Stimulated activated CD4-positive, alpha-beta T cell treated with anti-CD3 and anti-CD28 coated beads, TNF-alpha, amount 100 ng/mL, for 48 hours (primary cell): ENCODE measurements at regions not wholly inside any gene's neighbourhood (a gene's known extent, or its start where the extent isn't known, plus 50 kb on each side); places are given as distances from the start of the nearest gene placed in this dataset.

Source experiments
- DNase-seq, 3 donors: peaks; one replicate each; pipeline ENCODE4 v3.0.0-alpha.2; 2020; ENCODE audit warnings: low read depth in 3 of 3

- no peak for DNase-seq
These were observed 242.1 kb downstream of the MREG start for GRCh38 chr2:215771241-215771640.

- DNase-seq = no peak
These were observed 242.7 kb downstream of the MREG start for GRCh38 chr2:215770668-215771067.

GRCh38 chr2:215769246-215769645 lies 244.1 kb downstream of the MREG start:
- DNase-seq = no peak

GRCh38 chr2:215767625-215768024 lies 245.7 kb downstream of the MREG start:
- no peak for DNase-seq

DNA sequence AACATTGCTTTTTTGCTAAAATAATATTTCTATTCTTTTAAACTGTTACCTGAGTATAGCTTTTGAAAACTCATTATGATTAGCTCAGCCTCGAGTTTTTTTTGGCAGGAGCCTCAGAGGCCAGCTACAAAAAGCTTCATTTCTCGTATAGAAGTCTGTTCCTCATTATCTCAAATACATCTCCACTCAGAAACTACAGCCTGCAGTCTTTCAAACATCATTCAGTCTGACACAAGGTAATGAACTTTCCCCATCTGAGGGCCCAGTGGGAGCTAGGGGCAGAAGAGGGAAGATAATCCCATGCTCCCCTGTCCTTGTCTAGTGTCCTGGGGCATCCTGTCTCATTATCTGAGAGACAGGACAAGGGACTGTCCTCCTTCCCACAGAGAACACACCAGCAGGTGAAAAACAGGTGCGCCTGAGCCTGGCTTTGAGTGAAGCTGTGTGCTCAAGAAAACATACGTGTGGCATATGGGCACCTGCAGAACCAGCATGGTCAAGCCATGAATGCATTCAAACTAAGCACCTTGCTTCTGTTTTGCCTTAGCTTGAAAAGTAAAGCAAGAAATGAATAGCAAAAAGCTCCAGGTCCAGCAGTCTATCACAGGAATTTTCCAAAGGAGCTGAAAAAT lies 247.5 kb downstream of the MREG start:
- DNase-seq = no peak

DNA sequence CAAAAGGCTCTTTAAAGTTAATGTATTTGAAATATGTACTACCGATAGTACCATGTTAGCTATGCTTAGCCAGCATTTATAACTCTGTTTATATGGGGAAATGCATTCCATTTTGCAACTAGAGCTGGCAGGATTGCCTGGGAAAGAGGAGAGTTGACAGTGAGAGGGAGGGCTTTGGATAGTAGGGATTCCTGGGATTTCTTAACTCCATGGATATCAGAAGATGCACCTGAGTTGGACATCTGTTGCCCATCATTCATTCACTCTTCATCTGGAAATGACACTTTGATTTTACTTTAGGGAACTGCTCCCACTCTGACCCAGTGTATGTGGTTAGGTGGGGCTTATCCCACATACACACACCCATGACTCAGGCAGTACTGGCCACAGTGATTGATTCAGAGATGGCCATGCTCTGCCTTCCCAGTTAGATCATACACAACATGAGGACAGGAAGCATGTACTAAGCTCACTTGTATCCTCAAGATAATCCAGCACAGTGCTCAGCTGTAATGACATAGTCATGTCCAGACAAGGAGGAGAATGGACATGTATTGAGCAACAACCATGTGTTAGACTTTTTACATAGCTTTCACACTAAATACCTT lies 248.8 kb downstream of the MREG start:
- DNase-seq = no peak

DNA sequence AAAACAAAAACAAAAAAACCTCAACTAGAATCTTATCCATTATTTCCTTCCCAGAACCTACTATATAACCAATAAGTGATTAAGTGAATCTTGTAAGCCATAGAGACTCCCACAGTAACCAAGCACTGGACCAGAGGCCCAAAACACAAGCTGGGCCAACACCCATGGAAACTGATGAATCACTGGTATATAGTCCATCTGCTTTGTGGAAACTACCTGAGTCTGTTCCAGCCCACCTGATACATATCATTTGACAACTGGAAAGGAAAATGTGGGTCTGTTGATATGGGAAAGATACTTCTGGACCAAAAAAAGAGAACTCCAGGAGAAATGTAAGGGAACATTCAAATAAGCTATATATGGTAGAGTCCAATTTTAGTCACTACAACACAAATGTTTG lies 252.8 kb downstream of the MREG start:
- no peak for DNase-seq

- no peak for DNase-seq
These were observed 253.3 kb downstream of the MREG start for GRCh38 chr2:215760091-215760490.

DNA sequence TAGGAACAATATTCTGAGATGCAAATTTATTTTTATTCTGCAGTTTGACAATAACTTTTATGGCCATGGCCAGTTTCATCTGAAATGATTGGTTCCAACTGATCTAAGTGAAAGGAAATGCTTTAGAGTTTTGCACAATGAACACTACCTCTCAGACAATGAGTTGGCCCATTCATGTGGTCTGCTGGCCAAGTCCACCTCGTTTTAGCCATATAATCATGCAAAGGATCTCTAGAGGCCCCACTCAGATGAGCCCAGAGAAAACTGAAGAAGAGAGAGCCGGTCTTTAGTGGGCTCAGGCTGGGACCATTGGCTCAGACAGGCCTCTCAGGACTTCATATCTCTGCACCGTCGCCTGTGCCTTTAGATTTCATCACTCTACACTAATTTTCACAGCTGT lies 254.7 kb downstream of the MREG start:
- no peak for DNase-seq

DNA sequence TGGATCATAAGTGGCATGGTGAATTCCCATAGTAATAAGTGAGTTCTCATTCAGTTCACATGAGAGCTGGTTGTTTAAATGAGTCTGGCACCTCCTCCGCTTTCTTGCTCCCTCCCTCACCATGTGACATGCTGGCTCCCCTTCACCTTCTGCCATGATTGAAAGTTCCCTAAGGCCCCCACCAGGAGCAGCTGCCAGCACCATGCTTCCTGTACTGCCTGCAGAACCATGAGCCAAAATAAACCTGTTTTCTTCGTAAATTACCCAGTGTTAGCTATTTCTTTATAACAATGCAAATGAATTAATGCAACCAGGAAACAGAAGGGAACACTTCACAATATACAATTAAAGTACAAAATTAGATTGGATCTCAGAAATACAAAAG lies 257.0 kb downstream of the MREG start:
- DNase-seq = no peak

DNA sequence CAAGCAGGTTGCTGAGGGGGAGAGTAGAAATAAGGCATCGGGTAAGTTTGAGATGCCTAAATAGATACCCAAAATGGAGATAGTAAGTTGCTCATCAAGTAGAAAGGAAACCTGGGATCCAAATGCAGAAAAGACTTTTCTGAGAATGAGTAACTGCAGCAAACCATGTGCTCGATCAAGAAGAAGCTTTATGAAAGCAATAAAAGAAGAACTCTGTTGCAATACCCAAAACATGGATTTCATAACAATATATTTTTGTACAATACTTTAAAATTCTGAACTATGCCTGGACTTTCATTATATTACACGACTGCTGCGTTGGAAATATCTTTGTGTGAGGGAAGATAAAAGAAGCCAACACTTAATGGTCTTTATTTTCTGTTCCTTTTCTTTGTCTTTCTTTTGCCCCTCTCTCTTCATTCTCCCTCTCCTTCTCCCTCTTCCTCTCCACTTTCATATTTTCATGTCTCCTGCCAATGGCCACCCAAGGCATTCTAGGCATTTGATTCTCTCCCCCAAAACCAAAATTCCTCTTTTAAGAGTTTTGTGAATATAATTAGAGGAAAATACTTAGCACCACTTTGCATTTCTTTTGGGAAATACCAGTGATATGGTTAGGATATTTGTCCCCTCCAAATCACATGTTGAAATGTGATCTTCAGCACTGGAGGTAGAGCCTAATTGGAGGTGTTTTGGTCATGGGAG lies 257.6 kb downstream of the MREG start:
- no peak for DNase-seq

DNA sequence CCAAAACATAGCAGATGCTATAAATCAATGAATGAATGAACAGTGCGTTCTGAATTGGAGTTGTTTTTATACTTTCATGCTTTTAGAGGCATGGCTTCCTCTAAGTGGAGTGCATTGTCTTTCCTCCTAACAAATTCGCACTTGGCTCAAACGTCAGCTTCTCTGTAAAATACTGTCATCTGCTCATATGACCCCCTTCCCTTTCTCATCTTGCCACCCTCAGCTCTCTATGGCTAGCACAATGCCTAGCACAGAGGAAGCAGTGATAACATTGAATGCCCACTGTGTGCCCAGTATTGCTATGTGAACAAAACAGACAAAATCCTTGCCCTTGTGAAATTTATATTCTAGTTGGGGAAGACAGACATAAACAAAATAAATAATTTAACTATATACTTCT lies 258.8 kb downstream of the MREG start:
- DNase-seq = no peak

GRCh38 chr2:215753808-215754207 lies 259.5 kb downstream of the MREG start:
- DNase-seq = no peak

DNA sequence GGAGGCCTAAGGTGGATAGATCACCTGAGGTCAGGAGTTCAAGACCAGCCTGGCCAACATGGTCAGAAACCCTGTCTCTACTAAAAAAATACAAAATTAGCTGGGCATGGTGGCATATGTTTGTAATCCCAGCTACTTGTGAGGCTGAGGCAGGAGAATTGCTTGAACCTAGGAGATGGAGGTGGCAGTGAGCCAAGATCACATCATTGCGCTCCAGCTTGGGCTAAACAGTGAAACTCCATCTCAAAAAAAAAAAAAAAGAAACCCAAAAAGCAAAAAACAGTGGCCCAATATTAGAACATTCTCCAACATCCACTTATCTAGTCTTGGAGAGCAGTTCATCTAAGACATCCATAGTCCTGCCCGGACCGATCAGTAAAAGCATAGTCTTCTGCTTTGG lies 260.4 kb downstream of the MREG start:
- DNase-seq = no peak

- DNase-seq = no peak
These were observed 260.9 kb downstream of the MREG start for GRCh38 chr2:215752436-215752835.

- no peak for DNase-seq
These were observed 261.5 kb downstream of the MREG start for GRCh38 chr2:215751911-215752272.

- no peak for DNase-seq
These were observed 262.0 kb downstream of the MREG start for GRCh38 chr2:215751200-215751910.

GRCh38 chr2:215750763-215751162 lies 262.6 kb downstream of the MREG start:
- DNase-seq = no peak

DNA sequence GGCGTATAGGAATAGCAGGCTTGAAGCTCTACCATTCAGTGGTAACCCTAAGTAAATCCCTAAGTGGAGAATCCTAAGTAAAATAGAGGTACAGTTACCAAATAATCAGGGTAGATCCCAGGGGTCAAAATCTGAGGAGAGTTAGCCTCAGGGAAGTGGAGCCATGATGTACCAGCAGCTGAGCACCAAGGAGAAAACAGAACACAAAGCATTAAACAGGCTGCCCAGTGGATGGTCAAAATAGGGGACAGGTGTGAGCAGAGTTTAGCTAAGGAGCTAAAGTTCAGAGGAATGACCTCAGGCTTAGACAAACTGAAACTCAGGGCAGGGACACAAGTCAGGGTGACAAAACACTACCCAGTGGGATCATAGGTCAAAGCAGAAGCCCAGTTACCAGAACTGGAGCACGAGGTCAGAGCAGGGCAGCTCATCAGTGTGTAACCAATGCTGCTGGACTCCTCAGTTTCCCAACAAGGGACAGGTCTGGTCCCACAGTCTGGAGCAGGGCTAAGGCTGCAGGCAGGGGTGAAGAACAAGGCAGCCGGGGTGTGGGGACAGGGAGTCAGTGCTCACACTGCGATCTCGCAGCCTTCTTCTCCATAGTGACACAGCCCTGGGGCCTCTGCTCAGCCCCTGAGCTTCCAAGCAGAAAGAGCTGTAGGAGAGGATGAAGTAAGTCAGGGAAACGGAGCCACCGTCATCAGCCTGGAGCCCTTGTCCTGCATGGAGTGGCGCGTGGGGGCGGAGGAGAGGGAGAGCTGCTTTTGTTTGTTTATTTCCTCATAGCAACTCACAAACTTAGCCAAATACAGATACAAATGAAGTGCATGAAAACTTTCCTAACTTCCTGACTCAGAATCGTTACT lies 264.0 kb downstream of the MREG start:
- DNase-seq = no peak

GRCh38 chr2:215748446-215748845 lies 264.9 kb downstream of the MREG start:
- DNase-seq = no peak

GRCh38 chr2:215746887-215747615 lies 266.3 kb downstream of the MREG start:
- no peak for DNase-seq
